NCI-H146 treated with DMSO at 0.1 percent for 48 hours (cell line): ENCODE measurements at regions not wholly inside any gene's neighbourhood (a gene's known extent, or its start where the extent isn't known, plus 50 kb on each side); places are given as distances from the start of the nearest gene placed in this dataset.
"Not testable (repeated sequence)": the region's sequence is repeated elsewhere in the genome, so short reads cannot be mapped to it uniquely, and the experiment has no call there.

ENCODE experiments used
- DNase-seq: peaks from one replicate; lab custom pipeline; 2025; ENCODE audit not compliant: unreplicated experiment; lab: John Stamatoyannopoulos, UW

GRCh38 chr20:55937283-55937682, 68.0 kb downstream of the CBLN4 start:
- DNase-seq, result no peak

- DNase-seq, result no peak
These were observed 69.1 kb downstream of the CBLN4 start for GRCh38 chr20:55936209-55936595.

- no peak for DNase-seq
These were observed 69.7 kb downstream of the CBLN4 start for GRCh38 chr20:55935448-55936208.

- DNase-seq, result no peak
These were observed 71.2 kb downstream of the CBLN4 start for GRCh38 chr20:55934146-55934545.

GRCh38 chr20:55930876-55931275, 74.4 kb downstream of the CBLN4 start:
- DNase-seq, result not testable (repeated sequence)

GRCh38 chr20:55928266-55928665, 77.1 kb downstream of the CBLN4 start:
- no peak for DNase-seq

GRCh38 chr20:55919956-55920355, 85.4 kb downstream of the CBLN4 start:
- no peak for DNase-seq

- no peak for DNase-seq
These were observed 86.0 kb downstream of the CBLN4 start for GRCh38 chr20:55919319-55919718.

- DNase-seq, result no peak
These were observed 86.8 kb downstream of the CBLN4 start for GRCh38 chr20:55918471-55918870.

GRCh38 chr20:55893031-55893430, 112.3 kb downstream of the CBLN4 start:
- no peak for DNase-seq

GRCh38 chr20:55888685-55889084, 116.6 kb downstream of the CBLN4 start:
- DNase-seq, result no peak

GRCh38 chr20:55882910-55883309, 122.4 kb downstream of the CBLN4 start:
- no peak for DNase-seq

GRCh38 chr20:55882286-55882685, 123.0 kb downstream of the CBLN4 start:
- DNase-seq, result no peak

- DNase-seq, result no peak
These were observed 124.1 kb downstream of the CBLN4 start for GRCh38 chr20:55881204-55881603.

- no peak for DNase-seq
These were observed 125.0 kb downstream of the CBLN4 start for GRCh38 chr20:55880361-55880760.

- no peak for DNase-seq
These were observed 150.3 kb downstream of the CBLN4 start for GRCh38 chr20:55855052-55855451.

GRCh38 chr20:55830121-55830827, 175.0 kb downstream of the CBLN4 start:
- no peak for DNase-seq

GRCh38 chr20:55805138-55805537, 200.2 kb downstream of the CBLN4 start:
- DNase-seq, result no peak

- DNase-seq, result no peak
These were observed 204.6 kb downstream of the CBLN4 start for GRCh38 chr20:55800552-55801245.

GRCh38 chr20:55793986-55794385, 211.3 kb downstream of the CBLN4 start:
- no peak for DNase-seq

- DNase-seq, result no peak
These were observed 213.3 kb downstream of the CBLN4 start for GRCh38 chr20:55792049-55792448.

GRCh38 chr20:55790178-55790577, 215.1 kb downstream of the CBLN4 start:
- no peak for DNase-seq
